IMR-90 (cell line): ENCODE measurements at regions not wholly inside any gene's neighbourhood (a gene's known extent, or its start where the extent isn't known, plus 50 kb on each side); places are given as distances from the start of the nearest gene placed in this dataset.

ENCODE experiments used
- ATAC-seq: fragments of 200-7000 bp; cut with Tn5 transposase; 2 replicates; pipeline ENCODE4 v1.9.1; 2020; ENCODE audit warnings: low read depth, mild to moderate bottlenecking, moderate library complexity
- BruUV-seq: library from RNA; stranded (reverse); fragments of 400-500 nt; replicated peaks from 2 replicates; lab custom pipeline; 2021; lab: Mats Ljungman, UMichigan
- CTCF ChIA-PET: fragments of 300-600 bp; formaldehyde crosslinking; extraction: SDS; loops from one replicate; lab custom pipeline; 2021; ENCODE audit warnings: antibody characterized with exemption; lab: Yijun Ruan, JAX
- POLR2A ChIA-PET: fragments of 300-600 bp; sonication (Branson Sonifier 250); formaldehyde crosslinking; loops from one replicate; lab custom pipeline; 2022; ENCODE audit warnings: antibody characterized with exemption; ENCODE audit not compliant: unreplicated experiment; lab: Charles Lee
- DNase-seq: peaks from one replicate; pipeline ENCODE4 v3.0.0; 2013
- H2AFZ ChIP-seq: replicated peaks from 2 replicates; pipeline ENCODE3; 2013; ENCODE audit warnings: low read length, mild to moderate bottlenecking; ENCODE audit not compliant: poor library complexity
- H2AK5ac ChIP-seq: 2 replicates; pipeline ENCODE4 v1.6.1; 2013; ENCODE audit warnings: low read depth, low read length, inconsistent platforms
- H2AK9ac ChIP-seq: replicated peaks from 2 replicates; pipeline ENCODE3; 2013; ENCODE audit warnings: mild to moderate bottlenecking, low read depth, low read length, moderate library complexity; ENCODE audit not compliant: poor library complexity
- H2BK120ac ChIP-seq: 2 replicates; pipeline ENCODE4 v1.6.1; 2013; ENCODE audit warnings: low read depth, low read length, inconsistent platforms
- H2BK15ac ChIP-seq: 3 replicates; pipeline ENCODE4 v1.6.1; 2013; ENCODE audit warnings: low read depth, low read length, inconsistent platforms
- H2BK20ac ChIP-seq: 2 replicates; pipeline ENCODE4 v1.6.1; 2013; ENCODE audit warnings: low read depth, mild to moderate bottlenecking, inconsistent platforms, low read length, moderate library complexity
- H2BK5ac ChIP-seq: 2 replicates; pipeline ENCODE4 v1.6.1; 2013; ENCODE audit warnings: mild to moderate bottlenecking, low read depth, low read length, inconsistent platforms; ENCODE audit not compliant: poor library complexity, severe bottlenecking
- H3K14ac ChIP-seq: replicated peaks from 2 replicates; pipeline ENCODE4 v1.6.1; 2013; ENCODE audit warnings: low read depth, low read length, inconsistent platforms
- H3K18ac ChIP-seq: 2 replicates; pipeline ENCODE4 v1.6.1; 2013; ENCODE audit warnings: low read depth, low read length, control low read depth
- H3K23ac ChIP-seq: 2 replicates; pipeline ENCODE4 v1.6.1; 2013; ENCODE audit warnings: low read depth, low read length, inconsistent platforms
- H3K27ac ChIP-seq: 2 replicates; pipeline ENCODE4 v1.5.1; 2013; ENCODE audit warnings: mild to moderate bottlenecking, control low read depth, low read length; ENCODE audit not compliant: insufficient read depth
- H3K27me3 ChIP-seq: 2 replicates; pipeline ENCODE4 v1.6.1; 2013; ENCODE audit warnings: low read length; ENCODE audit not compliant: control insufficient read depth, insufficient read depth
- H3K36me3 ChIP-seq: 2 replicates; pipeline ENCODE4 v1.6.1; 2013; ENCODE audit warnings: low read length, mixed read lengths; ENCODE audit not compliant: control insufficient read depth, insufficient read depth
- H3K4ac ChIP-seq: 2 replicates; pipeline ENCODE4 v1.6.1; 2013; ENCODE audit warnings: low read depth, low read length, inconsistent platforms
- H3K4me1 ChIP-seq: 2 replicates; pipeline ENCODE4 v1.6.1; 2013; ENCODE audit warnings: low read length, mixed read lengths; ENCODE audit not compliant: control insufficient read depth, insufficient read depth
- H3K4me2 ChIP-seq: 2 replicates; pipeline ENCODE4 v1.6.1; 2013; ENCODE audit warnings: low read depth, mild to moderate bottlenecking, control low read depth, low read length, moderate library complexity
- H3K4me3 ChIP-seq: 2 replicates; pipeline ENCODE4 v1.5.1; 2013; ENCODE audit warnings: low read depth, mild to moderate bottlenecking, control low read depth, low read length, moderate library complexity; ENCODE audit not compliant: insufficient read depth
- H3K56ac ChIP-seq: 2 replicates; pipeline ENCODE4 v1.6.1; 2013; ENCODE audit warnings: low read length, inconsistent platforms; ENCODE audit not compliant: insufficient read depth; ENCODE audit errors: extremely low read depth
- H3K79me1 ChIP-seq, 2 experiments: 2 replicates each; pipeline ENCODE4 v1.6.1; 2013; ENCODE audit warnings: low read length in 2 of 2, inconsistent platforms in 1 of 2, low read depth in 1 of 2
- H3K9ac ChIP-seq: 2 replicates; pipeline ENCODE4 v1.6.1; 2013; ENCODE audit warnings: low read depth, low read length, control low read depth
- H3K9me1 ChIP-seq: 2 replicates; pipeline ENCODE4 v1.6.1; 2013; ENCODE audit warnings: low read length, inconsistent platforms; ENCODE audit not compliant: insufficient read depth
- H3K9me3 ChIP-seq: 2 replicates; pipeline ENCODE4 v1.6.1; 2013; ENCODE audit warnings: low read length; ENCODE audit not compliant: control insufficient read depth, insufficient read depth
- H4K20me1 ChIP-seq: 2 replicates; pipeline ENCODE4 v1.6.1; 2013; ENCODE audit warnings: low read length, inconsistent platforms; ENCODE audit not compliant: insufficient read depth
- H4K5ac ChIP-seq: 2 replicates; pipeline ENCODE4 v1.6.1; 2013; ENCODE audit warnings: mild to moderate bottlenecking, low read depth, low read length, control low read depth
- H4K8ac ChIP-seq, 2 experiments: 2 replicates each; pipeline ENCODE4 v1.6.1; 2013; ENCODE audit warnings: low read depth in 2 of 2, low read length in 2 of 2, control low read depth in 1 of 2, inconsistent platforms in 1 of 2
- H4K91ac ChIP-seq: 2 replicates; pipeline ENCODE4 v1.6.1; 2013; ENCODE audit warnings: low read depth, low read length, inconsistent platforms; ENCODE audit not compliant: insufficient read depth
- CEBPB ChIP-seq: IDR thresholded peaks from 2 replicates; pipeline ENCODE4 v1.6.1; 2012; ENCODE audit warnings: low read depth, low read length, improper control_type of control experiment
- CHD1 ChIP-seq: IDR thresholded peaks from 2 replicates; pipeline ENCODE4 v1.6.1; 2012; ENCODE audit warnings: low read depth, low read length, improper control_type of control experiment
- CTCF ChIP-seq: conservative IDR thresholded peaks from 2 replicates; pipeline ENCODE4 v1.5.1; 2012; ENCODE audit warnings: mild to moderate bottlenecking, low read depth, low read length, improper control_type of control experiment
- ELK1 ChIP-seq: fragments of 150-350 bp; IDR thresholded peaks from 2 replicates; pipeline ENCODE4 v1.6.1; 2016; ENCODE audit warnings: low read depth, mild to moderate bottlenecking, low read length, moderate library complexity, borderline replicate concordance
- FOS ChIP-seq: fragments of 150-350 bp; IDR thresholded peaks from 2 replicates; pipeline ENCODE4 v1.6.1; 2016; ENCODE audit warnings: low read depth, low read length
- MAFK ChIP-seq: IDR thresholded peaks from 2 replicates; pipeline ENCODE4 v1.6.1; 2012; ENCODE audit warnings: low read depth, low read length, improper control_type of control experiment
- MAZ ChIP-seq: IDR thresholded peaks from 2 replicates; pipeline ENCODE4 v1.6.1; 2012; ENCODE audit warnings: low read depth, mild to moderate bottlenecking, low read length, improper control_type of control experiment, moderate library complexity, borderline replicate concordance
- MXI1 ChIP-seq: IDR thresholded peaks from 2 replicates; pipeline ENCODE4 v1.6.1; 2012; ENCODE audit warnings: low read depth, mild to moderate bottlenecking, low read length, moderate library complexity, borderline replicate concordance
- NFE2L2 ChIP-seq: fragments of 150-350 bp; IDR thresholded peaks from 2 replicates; pipeline ENCODE4 v1.6.1; 2016; ENCODE audit warnings: low read depth, mild to moderate bottlenecking, low read length
- POLR2A ChIP-seq: IDR thresholded peaks from 2 replicates; pipeline ENCODE4 v1.6.1; 2012; ENCODE audit warnings: mild to moderate bottlenecking, low read depth, low read length
- RAD21 ChIP-seq: IDR thresholded peaks from 2 replicates; pipeline ENCODE4 v1.6.1; 2012; ENCODE audit warnings: low read length, improper control_type of control experiment
- RCOR1 ChIP-seq: IDR thresholded peaks from 2 replicates; pipeline ENCODE4 v1.6.1; 2012; ENCODE audit warnings: mild to moderate bottlenecking, low read length, improper control_type of control experiment; ENCODE audit not compliant: insufficient replicate concordance
- RFX5 ChIP-seq: IDR thresholded peaks from 2 replicates; pipeline ENCODE4 v1.8.0; 2012; ENCODE audit warnings: low read depth, mild to moderate bottlenecking, low read length, moderate library complexity
- SMC3 ChIP-seq: fragments of 150-350 bp; IDR thresholded peaks from 2 replicates; pipeline ENCODE4 v1.6.1; 2016; ENCODE audit warnings: low read depth, mild to moderate bottlenecking, antibody characterized with exemption, low read length, moderate library complexity
- USF2 ChIP-seq: fragments of 150-350 bp; IDR thresholded peaks from 2 replicates; pipeline ENCODE4 v1.6.1; 2017; ENCODE audit warnings: mild to moderate bottlenecking, antibody characterized with exemption, low read length, low read depth
- WGBS, 2 experiments: methylation state at CpG; one replicate each; pipeline versions ENCODE4 v1.1.5 to v1.1.7; 2013; ENCODE audit warnings: missing lambda C conversion rate in 2 of 2; ENCODE audit not compliant: insufficient read length in 1 of 2; ENCODE audit errors: extremely low coverage in 2 of 2; 5-methylcytosine and 5-hydroxymethylcytosine counted together
- dilution Hi-C: fragments of 300-500 bp; cut with HindIII; formaldehyde crosslinking; loops from one replicate; pipeline ENCODE4 v1.14.3; 2018; ENCODE audit warnings: low sequenced_read_pairs; ENCODE audit not compliant: unreplicated experiment
- in situ Hi-C: fragments of 300-500 bp; cut with MboI; formaldehyde crosslinking; loops from 3 replicates; pipeline ENCODE4 v1.14.3; 2019; ENCODE audit warnings: low sequenced_read_pairs, inconsistent platforms, mixed read lengths
- intact Hi-C: fragments of 100-400 bp; cut with micrococcal nuclease; formaldehyde crosslinking; loops from 2 replicates; pipeline ENCODE4 v1.10.0; 2022

GRCh38 chr22:27133681-27134314 lies 476.4 kb downstream of the MIAT start:
- Histone ChIP-seq H3K9me3 (peaks cover 7% of the 10 kb centered on the region), H2AK9ac (peak overlapping the region; percentile 8), H3K4ac (peak overlapping the region; percentile 87), H2AFZ (peak overlapping the region; percentile 60), H3K14ac (peak overlapping the region; percentile 77), H2BK120ac (peak overlapping the region; percentile 78), H4K5ac (no peak overlapping the region), H3K4me2 (peak overlapping the region; percentile 55; the same call in 1 of the 2 replicates), H4K91ac (peak overlapping the region; percentile 73), H3K9me1 (peaks cover 15% of the 10 kb centered on the region), H2BK20ac (peak overlapping the region; percentile 69), H3K27me3 (peaks cover 2% of the 10 kb centered on the region; the same call in 1 of the 2 replicates), H3K23ac (peak overlapping the region; percentile 26; the same call in 1 of the 2 replicates), H3K4me1 (peaks cover 13% of the 10 kb centered on the region), H2BK5ac (peak overlapping the region; percentile 7), H3K56ac (no peak overlapping the region), H2BK15ac (peak overlapping the region; percentile 54; the same call in 1 of the 3 replicates), H3K36me3 (no peaks in the 10 kb centered on the region), H3K27ac (no peak overlapping the region; the same call in 1 of the 2 replicates), H2AK5ac (peak overlapping the region; percentile 74), H3K4me3 (no peak overlapping the region), H4K8ac (peak overlapping the region; percentile 28 to 74), H4K20me1 (no peaks in the 10 kb centered on the region), H3K79me1 (no peaks in the 10 kb centered on the region), H3K18ac (peak overlapping the region; percentile 17), H3K9ac (no peak overlapping the region)
- POLR2A ChIA-PET, result no interaction called here
- ATAC-seq, result no peak
- DNase-seq, result no peak
- CTCF ChIA-PET, result interaction anchor here (0.9 kb wide), 1 partner anchor 21 kb away, joined by 3 read pairs; no protein-coding TSS in a partner anchor
- no CpG with 5 or more reads among the region's 11 CpGs for WGBS, 2 experiments
- dilution Hi-C loops, result no loop called here
- BruUV-seq, result no TSS peak
- TF ChIP-seq CTCF (no peak), CEBPB (no peak), RFX5 (no peak), CHD1 (no peak), SMC3 (no peak), MAFK (no peak), POLR2A (no peak), ELK1 (no peak), NFE2L2 (no peak), USF2 (no peak), MAZ (no peak), FOS (no peak), RCOR1 (no peak), RAD21 (no peak), MXI1 (no peak)
- intact Hi-C loops, result no loop called here
- in situ Hi-C loops, result no loop called here
